Astrocyte (in vitro differentiated cells and primary cell): ENCODE measurements at regions not wholly inside any gene's neighbourhood (a gene's known extent, or its start where the extent isn't known, plus 50 kb on each side); places are given as distances from the start of the nearest gene placed in this dataset.

Source experiments
- DNase-seq: peaks from one replicate; pipeline ENCODE4 v3.0.0-alpha.2; 2010; ENCODE audit warnings: low read depth
- FAIRE-seq: peaks from 2 replicates; lab custom pipeline; 2011; peaks lifted over from hg19 to GRCh38; lab: Jason Lieb, UNC
- H2AFZ ChIP-seq: 2 replicates; pipeline ENCODE4 v1.6.0; 2012; ENCODE audit warnings: low read depth, low read length, inconsistent platforms
- H3K27ac ChIP-seq: 2 replicates; pipeline ENCODE4 v1.5.1; 2011; ENCODE audit warnings: low read depth, low read length, inconsistent platforms
- H3K27me3 ChIP-seq: 2 replicates; pipeline ENCODE4 v1.6.0; 2011; ENCODE audit warnings: low read length, inconsistent platforms; ENCODE audit not compliant: insufficient read depth
- H3K36me3 ChIP-seq: 2 replicates; pipeline ENCODE4 v1.5.1; 2011; ENCODE audit warnings: low read length, inconsistent platforms; ENCODE audit not compliant: insufficient read depth
- H3K4me1 ChIP-seq: 2 replicates; pipeline ENCODE4 v1.5.1; 2011; ENCODE audit warnings: low read length, inconsistent platforms; ENCODE audit not compliant: insufficient read depth
- H3K4me2 ChIP-seq: 2 replicates; pipeline ENCODE4 v1.6.0; 2012; ENCODE audit warnings: low read length, inconsistent platforms
- H3K4me3 ChIP-seq: 2 replicates; pipeline ENCODE4 v1.5.1; 2011; ENCODE audit warnings: low read depth, mild to moderate bottlenecking, low read length, inconsistent platforms; ENCODE audit not compliant: insufficient read depth
- H3K79me2 ChIP-seq: 2 replicates; pipeline ENCODE4 v1.6.0; 2012; ENCODE audit warnings: mild to moderate bottlenecking, low read length, inconsistent platforms; ENCODE audit not compliant: insufficient read depth
- H3K9ac ChIP-seq: 2 replicates; pipeline ENCODE4 v1.6.0; 2012; ENCODE audit warnings: mild to moderate bottlenecking, low read length, inconsistent platforms
- H3K9me3 ChIP-seq: 2 replicates; pipeline ENCODE4 v1.5.1; 2012; ENCODE audit warnings: low read depth, mild to moderate bottlenecking, low read length, inconsistent platforms; ENCODE audit not compliant: insufficient read depth
- H4K20me1 ChIP-seq: 2 replicates; pipeline ENCODE4 v1.6.0; 2012; ENCODE audit warnings: low read length, inconsistent platforms; ENCODE audit not compliant: insufficient read depth
- H3K27ac Mint-ChIP-seq: one replicate; pipeline ENCODE4 v1.8.0; 2021; ENCODE audit warnings: mild to moderate bottlenecking, mixed read lengths; ENCODE audit not compliant: unreplicated experiment
- H3K27me3 Mint-ChIP-seq: one replicate; pipeline ENCODE4 v1.8.0; 2021; ENCODE audit warnings: low read depth, mixed read lengths; ENCODE audit not compliant: unreplicated experiment
- H3K36me3 Mint-ChIP-seq: one replicate; pipeline ENCODE4 v1.8.0; 2021; ENCODE audit warnings: low read depth, mixed read lengths; ENCODE audit not compliant: unreplicated experiment
- H3K4me1 Mint-ChIP-seq: one replicate; pipeline ENCODE4 v1.8.0; 2021; ENCODE audit warnings: low read depth, mixed read lengths; ENCODE audit not compliant: unreplicated experiment
- H3K4me3 Mint-ChIP-seq: one replicate; pipeline ENCODE4 v1.8.0; 2021; ENCODE audit warnings: mild to moderate bottlenecking, moderate library complexity, mixed read lengths; ENCODE audit not compliant: unreplicated experiment
- H3K9me3 Mint-ChIP-seq: one replicate; pipeline ENCODE4 v1.8.0; 2021; ENCODE audit warnings: mild to moderate bottlenecking, mixed read lengths; ENCODE audit not compliant: unreplicated experiment
- CTCF ChIP-seq: IDR thresholded peaks from 2 replicates; pipeline ENCODE4 v1.5.1; 2011; ENCODE audit warnings: low read depth, mild to moderate bottlenecking, inconsistent platforms, low read length, moderate library complexity; ENCODE audit not compliant: insufficient read depth
- EZH2 ChIP-seq: IDR thresholded peaks from 2 replicates; pipeline ENCODE4 v1.6.1; 2012; ENCODE audit warnings: mild to moderate bottlenecking, low read length, inconsistent platforms; ENCODE audit not compliant: insufficient read depth

- Histone ChIP-seq H3K36me3 (no peaks in the 10 kb centered on the region), H3K9ac (no peak overlapping the region), H3K4me2 (no peak overlapping the region), H3K79me2 (no peaks in the 10 kb centered on the region), H2AFZ (no peak overlapping the region), H3K27ac (no peak overlapping the region), H3K9me3 (no peaks in the 10 kb centered on the region), H3K4me1 (no peaks in the 10 kb centered on the region), H4K20me1 (no peaks in the 10 kb centered on the region), H3K27me3 (peaks cover 12% of the 10 kb centered on the region), H3K4me3 (no peak overlapping the region)
- H3K36me3 Mint-ChIP-seq: no peaks in the 10 kb centered on the region
- no peak overlapping the region for H3K27ac Mint-ChIP-seq
- no peaks in the 10 kb centered on the region for H3K9me3 Mint-ChIP-seq
- FAIRE-seq: no peak
- no peak for TF ChIP-seq EZH2
- no peak for TF ChIP-seq CTCF
- H3K4me3 Mint-ChIP-seq: no peak overlapping the region
- DNase-seq: no peak
- peaks cover 29% of the 10 kb centered on the region for H3K27me3 Mint-ChIP-seq
- no peaks in the 10 kb centered on the region for H3K4me1 Mint-ChIP-seq
These were observed 115.7 kb upstream of the PRMT8 start for GRCh38 chr12:3375326-3375725.

GRCh38 chr12:3376779-3377455, 114.1 kb upstream of the PRMT8 start:
- Histone ChIP-seq H3K36me3 (no peaks in the 10 kb centered on the region), H3K27me3 (peaks cover 4% of the 10 kb centered on the region), H3K4me2 (no peak overlapping the region), H3K4me3 (no peak overlapping the region), H3K4me1 (no peaks in the 10 kb centered on the region), H4K20me1 (no peaks in the 10 kb centered on the region), H3K79me2 (no peaks in the 10 kb centered on the region), H3K27ac (no peak overlapping the region), H3K9ac (no peak overlapping the region), H3K9me3 (no peaks in the 10 kb centered on the region), H2AFZ (no peak overlapping the region)
- H3K4me3 Mint-ChIP-seq: no peak overlapping the region
- no peaks in the 10 kb centered on the region for H3K9me3 Mint-ChIP-seq
- peaks cover 24% of the 10 kb centered on the region for H3K27me3 Mint-ChIP-seq
- H3K27ac Mint-ChIP-seq: no peak overlapping the region
- no peak for FAIRE-seq
- no peak for DNase-seq
- TF ChIP-seq EZH2: no peak
- TF ChIP-seq CTCF: no peak
- no peaks in the 10 kb centered on the region for H3K36me3 Mint-ChIP-seq
- no peaks in the 10 kb centered on the region for H3K4me1 Mint-ChIP-seq

GRCh38 chr12:3378655-3379054, 112.3 kb upstream of the PRMT8 start:
- FAIRE-seq (no peak), DNase-seq (no peak)
- Histone ChIP-seq H4K20me1 (no peaks in the 10 kb centered on the region), H3K79me2 (no peaks in the 10 kb centered on the region), H3K9me3 (no peaks in the 10 kb centered on the region), H3K27ac (no peak overlapping the region), H3K4me1 (no peaks in the 10 kb centered on the region), H3K27me3 (no peaks in the 10 kb centered on the region), H2AFZ (no peak overlapping the region), H3K36me3 (no peaks in the 10 kb centered on the region), H3K4me2 (no peak overlapping the region), H3K9ac (no peak overlapping the region), H3K4me3 (no peak overlapping the region)
- Mint-ChIP-seq H3K9me3 (no peaks in the 10 kb centered on the region), H3K36me3 (no peaks in the 10 kb centered on the region), H3K4me3 (no peak overlapping the region), H3K27ac (no peak overlapping the region), H3K27me3 (peaks cover 21% of the 10 kb centered on the region), H3K4me1 (no peaks in the 10 kb centered on the region)
- TF ChIP-seq EZH2: no peak
- TF ChIP-seq CTCF: no peak
